ENCODE measurements at regions not wholly inside any gene's neighbourhood (a gene's known extent, or its start where the extent isn't known, plus 50 kb on each side); places are given as distances from the start of the nearest gene placed in this dataset.

GRCh38 chr1:87510540-87510939 lies 181.9 kb downstream of the LMO4 start:
- Histone ChIP-seq H3K27ac (ENCODE audit: low read depth in 1 of 2, low read length in 2 of 2) (no peak overlapping the region), H3K4me3 (ENCODE audit: low read length in 2 of 2) (no peak overlapping the region), H3K36me3 (ENCODE audit: control insufficient read depth in 1 of 2, insufficient read depth in 2 of 2, low read length in 1 of 2) (no peaks in the 10 kb centered on the region), H3K4me1 (ENCODE audit: control insufficient read depth in 1 of 2, insufficient read depth in 2 of 2, low read length in 2 of 2) (peaks cover 0 to 2% of the 10 kb centered on the region in 2 donors), H3K9me3 (ENCODE audit: control insufficient read depth, low read length) (no peaks in the 10 kb centered on the region), H3K27me3 (ENCODE audit: control insufficient read depth in 1 of 2, insufficient read depth in 2 of 2, low read length in 1 of 2) (no peaks in the 10 kb centered on the region)
- ATAC-seq (ENCODE audit: low FRiP score) (no peak), DNase-seq (no peak)
- 97% methylated on average over 3 of the region's 3 CpGs for WGBS, 2 donors
- intact Hi-C loops (cut with DNase I) = no loop called here

GRCh38 chr1:87511449-87511848 lies 182.8 kb downstream of the LMO4 start:
- no peak overlapping the region for H3K27ac ChIP-seq (ENCODE audit: low read depth in 1 of 2, low read length in 2 of 2)
- DNase-seq = no peak

GRCh38 chr1:87512431-87512830 lies 183.8 kb downstream of the LMO4 start:
- Histone ChIP-seq H3K4me3 (ENCODE audit: low read length in 2 of 2) (no peak overlapping the region), H3K4me1 (ENCODE audit: control insufficient read depth in 1 of 2, insufficient read depth in 2 of 2, low read length in 2 of 2) (peaks cover 0 to 2% of the 10 kb centered on the region in 2 donors), H3K9me3 (ENCODE audit: control insufficient read depth, low read length) (no peaks in the 10 kb centered on the region), H3K27ac (ENCODE audit: low read depth in 1 of 2, low read length in 2 of 2) (no peak overlapping the region), H3K27me3 (ENCODE audit: control insufficient read depth in 1 of 2, insufficient read depth in 2 of 2, low read length in 1 of 2) (no peaks in the 10 kb centered on the region), H3K36me3 (ENCODE audit: control insufficient read depth in 1 of 2, insufficient read depth in 2 of 2, low read length in 1 of 2) (no peaks in the 10 kb centered on the region)
- DNase-seq (no peak), ATAC-seq (ENCODE audit: low FRiP score) (no peak)
- 67 to 73% methylated on average over 2 of the region's 2 CpGs for WGBS, 2 donors
- intact Hi-C loops (cut with DNase I) = no loop called here

More at GRCh38 chr1:87511449-87511848, 182.8 kb downstream of the LMO4 start:
- Histone ChIP-seq H3K4me3 (ENCODE audit: low read length in 2 of 2) (no peak overlapping the region), H3K4me1 (ENCODE audit: control insufficient read depth in 1 of 2, insufficient read depth in 2 of 2, low read length in 2 of 2) (peaks cover 0 to 2% of the 10 kb centered on the region in 2 donors), H3K36me3 (ENCODE audit: control insufficient read depth in 1 of 2, insufficient read depth in 2 of 2, low read length in 1 of 2) (no peaks in the 10 kb centered on the region), H3K9me3 (ENCODE audit: control insufficient read depth, low read length) (no peaks in the 10 kb centered on the region), H3K27me3 (ENCODE audit: control insufficient read depth in 1 of 2, insufficient read depth in 2 of 2, low read length in 1 of 2) (no peaks in the 10 kb centered on the region)
- WGBS, 2 donors = 95 to 96% methylated on average over 1 of the region's 1 CpG
- ATAC-seq (ENCODE audit: low FRiP score) = no peak
- intact Hi-C loops (cut with DNase I) = no loop called here

- intact Hi-C loops (cut with DNase I) = no loop called here
- no peak overlapping the region for H3K4me3 ChIP-seq (ENCODE audit: low read length in 2 of 2)
- H3K27me3 ChIP-seq (ENCODE audit: control insufficient read depth in 1 of 2, insufficient read depth in 2 of 2, low read length in 1 of 2) = no peaks in the 10 kb centered on the region
- H3K36me3 ChIP-seq (ENCODE audit: control insufficient read depth in 1 of 2, insufficient read depth in 2 of 2, low read length in 1 of 2) = no peaks in the 10 kb centered on the region
- H3K27ac ChIP-seq (ENCODE audit: low read depth in 1 of 2, low read length in 2 of 2) = no peak overlapping the region
- no peak for ATAC-seq (ENCODE audit: low FRiP score)
- no peaks in the 10 kb centered on the region for H3K9me3 ChIP-seq (ENCODE audit: control insufficient read depth, low read length)
- DNase-seq = no peak
- no peaks in the 10 kb centered on the region for H3K4me1 ChIP-seq (ENCODE audit: control insufficient read depth in 1 of 2, insufficient read depth in 2 of 2, low read length in 2 of 2)
- WGBS, 2 donors = 55 to 56% methylated on average over 4 of the region's 4 CpGs
Observed at GRCh38 chr1:87513255-87513654, 184.6 kb downstream of the LMO4 start.

- 65 to 69% methylated on average over 4 of the region's 4 CpGs for WGBS, 2 donors
- ATAC-seq (ENCODE audit: low FRiP score) (no peak), DNase-seq (no peak)
- no peaks in the 10 kb centered on the region for H3K9me3 ChIP-seq (ENCODE audit: control insufficient read depth, low read length)
- no peaks in the 10 kb centered on the region for H3K27me3 ChIP-seq (ENCODE audit: control insufficient read depth in 1 of 2, insufficient read depth in 2 of 2, low read length in 1 of 2)
- intact Hi-C loops (cut with DNase I) = no loop called here
- no peaks in the 10 kb centered on the region for H3K36me3 ChIP-seq (ENCODE audit: control insufficient read depth in 1 of 2, insufficient read depth in 2 of 2, low read length in 1 of 2)
- H3K4me3 ChIP-seq (ENCODE audit: low read length in 2 of 2) = no peak overlapping the region
- H3K4me1 ChIP-seq (ENCODE audit: control insufficient read depth in 1 of 2, insufficient read depth in 2 of 2, low read length in 2 of 2) = no peaks in the 10 kb centered on the region
- H3K27ac ChIP-seq (ENCODE audit: low read depth in 1 of 2, low read length in 2 of 2) = no peak overlapping the region
Observed at GRCh38 chr1:87513966-87514660, 185.4 kb downstream of the LMO4 start.

GRCh38 chr1:87515781-87516180 lies 187.1 kb downstream of the LMO4 start:
- H3K27ac ChIP-seq (ENCODE audit: low read depth in 1 of 2, low read length in 2 of 2) = peak overlapping the region in 1 of 2 donors; percentile 2
- 0 to 14% methylated on average over 1 of the region's 1 CpG for WGBS, 2 donors
- ATAC-seq (ENCODE audit: low FRiP score) = no peak
- H3K9me3 ChIP-seq (ENCODE audit: control insufficient read depth, low read length) = no peaks in the 10 kb centered on the region
- no peak overlapping the region for H3K4me3 ChIP-seq (ENCODE audit: low read length in 2 of 2)
- H3K4me1 ChIP-seq (ENCODE audit: control insufficient read depth in 1 of 2, insufficient read depth in 2 of 2, low read length in 2 of 2) = no peaks in the 10 kb centered on the region
- DNase-seq = no peak
- H3K36me3 ChIP-seq (ENCODE audit: control insufficient read depth in 1 of 2, insufficient read depth in 2 of 2, low read length in 1 of 2) = no peaks in the 10 kb centered on the region
- H3K27me3 ChIP-seq (ENCODE audit: control insufficient read depth in 1 of 2, insufficient read depth in 2 of 2, low read length in 1 of 2) = peaks cover 0 to 1% of the 10 kb centered on the region in 2 donors
- intact Hi-C loops (cut with DNase I) = no loop called here

- H3K36me3 ChIP-seq (ENCODE audit: control insufficient read depth in 1 of 2, insufficient read depth in 2 of 2, low read length in 1 of 2) = no peaks in the 10 kb centered on the region
- intact Hi-C loops (cut with DNase I) = no loop called here
- whole genome bisulfite sequencing, 2 donors = 92 to 95% methylated on average over 2 of the region's 2 CpGs
- no peaks in the 10 kb centered on the region for H3K4me1 ChIP-seq (ENCODE audit: control insufficient read depth in 1 of 2, insufficient read depth in 2 of 2, low read length in 2 of 2)
- peaks cover 0 to 1% of the 10 kb centered on the region in 2 donors for H3K27me3 ChIP-seq (ENCODE audit: control insufficient read depth in 1 of 2, insufficient read depth in 2 of 2, low read length in 1 of 2)
- ATAC-seq (ENCODE audit: low FRiP score) (no peak), DNase-seq (no peak)
- no peak overlapping the region for H3K4me3 ChIP-seq (ENCODE audit: low read length in 2 of 2)
- H3K27ac ChIP-seq (ENCODE audit: low read depth in 1 of 2, low read length in 2 of 2) = no peak overlapping the region
- H3K9me3 ChIP-seq (ENCODE audit: control insufficient read depth, low read length) = no peaks in the 10 kb centered on the region
Observed at GRCh38 chr1:87518794-87519193, 190.1 kb downstream of the LMO4 start.

GRCh38 chr1:87521452-87521851 lies 192.8 kb downstream of the LMO4 start:
- 96 to 98% methylated on average over 2 of the region's 2 CpGs for WGBS, 2 donors
- H3K27ac ChIP-seq (ENCODE audit: low read depth in 1 of 2, low read length in 2 of 2) = no peak overlapping the region

GRCh38 chr1:87523466-87523865 lies 194.8 kb downstream of the LMO4 start:
- intact Hi-C loops (cut with DNase I) = loop anchor here in 1 of 2 donors (10.0 kb wide), 1 partner anchor 189 kb away; no protein-coding TSS in a partner anchor
- Histone ChIP-seq H3K27me3 (ENCODE audit: control insufficient read depth in 1 of 2, insufficient read depth in 2 of 2, low read length in 1 of 2) (peaks cover 0 to 1% of the 10 kb centered on the region in 2 donors), H3K9me3 (ENCODE audit: control insufficient read depth, low read length) (no peaks in the 10 kb centered on the region), H3K36me3 (ENCODE audit: control insufficient read depth in 1 of 2, insufficient read depth in 2 of 2, low read length in 1 of 2) (peaks cover 0 to 2% of the 10 kb centered on the region in 2 donors), H3K27ac (ENCODE audit: low read depth in 1 of 2, low read length in 2 of 2) (peak overlapping the region; percentile 58 to 87), H3K4me1 (ENCODE audit: control insufficient read depth in 1 of 2, insufficient read depth in 2 of 2, low read length in 2 of 2) (peaks cover 0 to 6% of the 10 kb centered on the region in 2 donors), H3K4me3 (ENCODE audit: low read length in 2 of 2) (no peak overlapping the region)
- WGBS, 2 donors = 7 to 8% methylated on average over 3 of the region's 3 CpGs
- ATAC-seq (ENCODE audit: low FRiP score) = peak; percentile 87
- peak in 1 of 2 donors; percentile 78 for DNase-seq

More at GRCh38 chr1:87521452-87521851, 192.8 kb downstream of the LMO4 start:
- H3K36me3 ChIP-seq (ENCODE audit: control insufficient read depth in 1 of 2, insufficient read depth in 2 of 2, low read length in 1 of 2) = peaks cover 0 to 2% of the 10 kb centered on the region in 2 donors
- DNase-seq (no peak), ATAC-seq (ENCODE audit: low FRiP score) (no peak)
- H3K27me3 ChIP-seq (ENCODE audit: control insufficient read depth in 1 of 2, insufficient read depth in 2 of 2, low read length in 1 of 2) = peaks cover 0 to 1% of the 10 kb centered on the region in 2 donors
- peaks cover 0 to 6% of the 10 kb centered on the region in 2 donors for H3K4me1 ChIP-seq (ENCODE audit: control insufficient read depth in 1 of 2, insufficient read depth in 2 of 2, low read length in 2 of 2)
- H3K9me3 ChIP-seq (ENCODE audit: control insufficient read depth, low read length) = no peaks in the 10 kb centered on the region
- intact Hi-C loops (cut with DNase I) = loop anchor here in 1 of 2 donors (10.0 kb wide), 1 partner anchor 187 kb away; no protein-coding TSS in a partner anchor
- no peak overlapping the region for H3K4me3 ChIP-seq (ENCODE audit: low read length in 2 of 2)

All from aorta (tissue), 5 donors.